ENCODE measurements at regions not wholly inside any gene's neighbourhood (a gene's known extent, or its start where the extent isn't known, plus 50 kb on each side); places are given as distances from the start of the nearest gene placed in this dataset.
"Not testable (repeated sequence)": the region's sequence is repeated elsewhere in the genome, so short reads cannot be mapped to it uniquely, and the experiment has no call there.

GRCh38 chr20:39703357-39703756, 741.2 kb downstream of the DHX35 start:
- not testable (repeated sequence) for TF ChIP-seq ZNF777 (tag by site-specific recombination; IDR thresholded peaks at IDR 0.05; ENCODE audit: borderline replicate concordance); ZFP3 (tag by site-specific recombination; IDR thresholded peaks at IDR 0.05; ENCODE audit: low read depth); PRDM4 (tag by site-specific recombination; IDR thresholded peaks at IDR 0.05); ELK4 (IDR thresholded peaks at IDR 0.05; ENCODE audit: borderline replicate concordance, low read depth, low read length); GLI4 (tag by site-specific recombination; IDR thresholded peaks at IDR 0.05); CTCF (tag by site-specific recombination; IDR thresholded peaks at IDR 0.05); YY1 (tag by site-specific recombination; IDR thresholded peaks at IDR 0.05); ZBTB1 (tag by site-specific recombination; IDR thresholded peaks at IDR 0.05); REST (tag by site-specific recombination; IDR thresholded peaks at IDR 0.05); TRIM28 (IDR thresholded peaks at IDR 0.05; ENCODE audit: borderline replicate concordance, low read length); BCL11B (tag by site-specific recombination; IDR thresholded peaks at IDR 0.05; ENCODE audit: low read depth); ZNF404 (tag by site-specific recombination; IDR thresholded peaks at IDR 0.05); ZNF549 (tag by site-specific recombination; IDR thresholded peaks at IDR 0.05); SCRT1 (tag by site-specific recombination; IDR thresholded peaks at IDR 0.05; ENCODE audit: borderline replicate concordance)

All from HEK293 (cell line).